Activated naive CD8-positive, alpha-beta T cell (primary cell): ENCODE measurements at regions not wholly inside any gene's neighbourhood (a gene's known extent, or its start where the extent isn't known, plus 50 kb on each side); places are given as distances from the start of the nearest gene placed in this dataset.

Experiments used
- H3K27ac Mint-ChIP-seq: one replicate; pipeline ENCODE4 v1.8.0; 2021; ENCODE audit warnings: mixed read lengths
- H3K27me3 Mint-ChIP-seq: one replicate; pipeline ENCODE4 v1.8.0; 2021; ENCODE audit warnings: mixed read lengths
- H3K36me3 Mint-ChIP-seq: one replicate; pipeline ENCODE4 v1.8.0; 2021; ENCODE audit warnings: mixed read lengths
- H3K4me1 Mint-ChIP-seq: one replicate; pipeline ENCODE4 v1.8.0; 2021; ENCODE audit warnings: low read depth, mixed read lengths
- H3K4me3 Mint-ChIP-seq: one replicate; pipeline ENCODE4 v1.8.0; 2021; ENCODE audit warnings: mild to moderate bottlenecking, mixed read lengths
- H3K9me3 Mint-ChIP-seq: one replicate; pipeline ENCODE4 v1.8.0; 2021; ENCODE audit warnings: low read depth, mixed read lengths

DNA sequence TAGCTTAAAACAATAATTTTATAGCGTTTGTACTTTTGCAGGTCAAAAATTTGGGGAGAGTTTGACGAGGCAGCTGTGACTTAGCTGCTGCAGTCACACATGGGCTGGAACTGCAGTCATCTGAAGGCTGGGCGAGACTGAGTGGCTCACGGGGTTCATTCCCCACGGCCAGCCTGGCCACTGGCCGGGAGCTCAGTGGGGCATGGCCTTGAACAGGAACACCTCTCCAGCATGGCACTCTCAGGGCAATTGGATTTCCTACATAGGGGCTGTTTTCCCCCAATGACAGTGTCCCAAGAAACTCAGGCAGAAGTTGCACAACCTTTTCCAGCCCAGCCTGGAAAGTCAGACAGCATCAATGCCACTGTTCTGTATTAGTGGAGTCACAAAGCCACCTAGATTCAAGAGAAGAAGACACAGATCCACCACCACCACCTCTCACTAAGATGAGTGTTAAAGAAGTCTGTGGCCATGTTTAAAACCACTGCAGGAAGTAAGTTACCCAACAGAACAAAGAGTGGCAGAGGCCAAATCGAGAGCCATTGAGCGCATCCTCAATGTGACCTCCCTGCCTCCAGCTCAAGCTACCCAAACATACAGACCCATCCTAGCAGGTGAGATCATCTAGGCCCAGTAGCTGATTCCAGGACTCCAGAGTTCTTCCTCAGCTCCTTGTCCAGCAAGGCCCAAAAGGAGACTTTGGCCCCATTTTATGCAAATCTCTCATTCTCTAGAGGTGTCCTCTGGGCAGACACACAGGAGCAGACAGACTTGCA is 618.7 kb upstream of the CADM1 start:
- H3K4me1 Mint-ChIP-seq: no peaks in the 10 kb centered on the region
- no peaks in the 10 kb centered on the region for H3K36me3 Mint-ChIP-seq
- H3K4me3 Mint-ChIP-seq: no peak overlapping the region
- peaks cover 2% of the 10 kb centered on the region for H3K27me3 Mint-ChIP-seq
- peaks cover 4% of the 10 kb centered on the region for H3K9me3 Mint-ChIP-seq
- no peak overlapping the region for H3K27ac Mint-ChIP-seq

DNA sequence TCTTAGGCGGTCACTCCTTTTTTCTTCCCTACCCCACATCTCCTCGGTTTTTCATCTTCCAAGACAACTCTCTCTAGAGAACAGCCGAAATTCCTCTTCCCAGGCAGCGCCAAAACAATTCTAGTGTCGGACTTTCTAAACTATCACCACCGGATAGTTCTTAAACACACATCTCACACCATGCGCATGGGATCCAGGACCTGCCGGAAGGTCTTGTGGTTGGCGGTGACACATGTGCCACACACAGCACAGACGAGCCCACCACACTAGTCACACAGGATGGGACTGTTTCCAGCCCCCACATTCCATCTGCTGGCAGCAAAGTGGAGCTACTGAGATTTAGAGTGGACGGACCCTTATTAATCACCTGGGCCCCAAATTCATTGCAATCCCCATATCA is 614.9 kb upstream of the CADM1 start:
- Mint-ChIP-seq H3K4me1 (no peaks in the 10 kb centered on the region), H3K27ac (no peak overlapping the region), H3K27me3 (peaks cover 4% of the 10 kb centered on the region), H3K4me3 (no peak overlapping the region), H3K9me3 (peaks cover 16% of the 10 kb centered on the region), H3K36me3 (no peaks in the 10 kb centered on the region)

DNA sequence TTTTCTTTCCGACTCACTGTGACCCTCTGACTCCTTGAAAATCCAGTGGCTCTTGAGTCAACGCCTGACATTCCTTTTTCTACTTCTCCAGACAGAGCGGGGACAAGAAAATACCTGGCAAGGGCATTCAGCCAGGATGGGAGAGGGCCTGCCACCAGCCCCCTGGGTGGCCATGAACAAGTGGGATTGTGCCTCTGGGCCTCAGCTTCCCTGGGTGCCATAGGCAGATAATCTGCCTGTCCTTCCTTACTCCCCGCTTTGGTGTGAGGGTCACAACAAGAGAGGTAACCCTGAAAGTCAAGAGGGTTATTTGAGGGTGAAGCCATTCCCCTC is 613.9 kb upstream of the CADM1 start:
- no peak overlapping the region for H3K27ac Mint-ChIP-seq
- no peaks in the 10 kb centered on the region for H3K4me1 Mint-ChIP-seq
- no peaks in the 10 kb centered on the region for H3K36me3 Mint-ChIP-seq
- peaks cover 16% of the 10 kb centered on the region for H3K9me3 Mint-ChIP-seq
- peaks cover 4% of the 10 kb centered on the region for H3K27me3 Mint-ChIP-seq
- no peak overlapping the region for H3K4me3 Mint-ChIP-seq

DNA sequence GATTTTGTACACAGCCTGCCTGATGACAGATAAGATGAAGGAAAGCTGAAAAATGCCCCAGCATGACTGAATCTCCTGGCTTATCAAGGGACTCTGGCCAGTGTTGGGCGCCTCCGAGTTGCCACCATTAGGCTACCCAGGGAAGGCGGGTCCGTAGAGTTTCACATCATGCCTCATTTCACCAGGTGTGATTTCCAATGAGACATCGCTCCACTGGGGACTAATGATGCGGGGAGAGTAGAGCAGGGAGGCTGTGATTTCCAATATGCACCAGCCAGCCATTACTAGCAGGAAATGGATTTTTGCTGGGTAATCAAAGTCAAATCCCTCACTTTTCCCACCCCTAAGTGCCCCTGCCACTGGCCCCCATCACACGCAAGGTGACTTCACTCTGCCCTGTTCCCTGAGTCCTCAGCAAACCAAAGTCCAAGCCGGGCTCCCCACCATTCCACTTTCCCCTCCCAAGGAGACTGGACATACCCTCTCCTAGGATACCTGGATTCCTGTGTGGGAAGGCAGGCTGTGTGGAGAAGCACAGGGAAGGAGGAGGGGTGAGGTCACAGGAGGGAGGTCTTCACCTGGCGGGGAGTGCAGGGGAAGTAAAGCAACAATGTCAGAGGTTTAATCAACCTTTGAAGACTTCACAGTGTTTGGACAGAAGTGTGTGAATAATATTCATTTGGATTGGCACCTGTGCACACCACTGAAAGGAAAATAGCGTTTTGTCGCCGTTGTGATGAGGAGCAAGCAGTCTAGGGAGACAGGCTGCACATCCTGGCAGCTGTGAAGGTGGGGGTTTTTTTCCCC is 613.3 kb upstream of the CADM1 start:
- Mint-ChIP-seq H3K4me1 (no peaks in the 10 kb centered on the region), H3K36me3 (no peaks in the 10 kb centered on the region), H3K4me3 (no peak overlapping the region), H3K27ac (no peak overlapping the region), H3K9me3 (peaks cover 16% of the 10 kb centered on the region), H3K27me3 (peaks cover 4% of the 10 kb centered on the region)

DNA sequence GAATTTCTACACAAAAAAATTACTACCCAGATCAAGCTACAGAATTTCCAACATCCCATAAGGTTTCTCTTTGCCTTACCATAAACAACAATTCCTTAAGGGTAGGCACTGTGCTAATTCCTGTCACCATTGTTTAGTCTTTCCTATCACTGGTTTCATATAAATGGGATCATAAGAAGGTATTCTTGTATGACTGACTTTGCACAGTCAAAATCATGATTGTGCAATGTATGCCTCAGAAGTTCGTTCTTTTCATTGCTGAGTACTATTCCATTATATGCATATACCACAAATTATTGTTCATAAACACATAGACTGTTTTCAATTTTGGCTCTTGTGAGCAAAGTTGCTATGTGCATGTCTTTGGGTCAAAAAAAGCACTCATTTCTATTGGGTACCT is 611.6 kb upstream of the CADM1 start:
- Mint-ChIP-seq H3K36me3 (no peaks in the 10 kb centered on the region), H3K27ac (no peak overlapping the region), H3K4me3 (no peak overlapping the region), H3K27me3 (peaks cover 4% of the 10 kb centered on the region), H3K9me3 (peaks cover 20% of the 10 kb centered on the region), H3K4me1 (no peaks in the 10 kb centered on the region)

DNA sequence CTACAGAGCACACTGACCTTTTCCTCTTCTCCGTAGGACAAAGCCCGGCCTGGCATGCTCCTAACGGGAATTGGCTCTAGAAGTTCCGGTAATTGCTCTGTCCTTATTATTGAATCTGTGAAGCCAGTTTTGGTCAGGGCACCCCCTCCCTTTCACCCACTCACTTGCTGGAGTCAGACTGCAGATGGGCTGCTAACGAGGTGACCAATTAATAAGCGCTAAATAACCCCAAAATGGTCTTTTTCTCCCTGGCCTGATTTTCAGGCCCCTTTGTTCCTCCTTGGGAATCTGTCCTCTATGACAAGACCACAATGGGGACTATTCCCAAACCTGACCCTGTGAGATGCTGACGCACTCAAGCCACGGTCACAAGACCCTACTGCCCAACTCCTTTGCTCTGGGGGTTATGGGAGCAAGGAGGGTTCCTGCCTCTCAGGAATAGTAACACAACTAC is 610.0 kb upstream of the CADM1 start:
- Mint-ChIP-seq H3K9me3 (peaks cover 20% of the 10 kb centered on the region), H3K27me3 (peaks cover 4% of the 10 kb centered on the region), H3K27ac (no peak overlapping the region), H3K4me3 (no peak overlapping the region), H3K4me1 (no peaks in the 10 kb centered on the region), H3K36me3 (no peaks in the 10 kb centered on the region)

DNA sequence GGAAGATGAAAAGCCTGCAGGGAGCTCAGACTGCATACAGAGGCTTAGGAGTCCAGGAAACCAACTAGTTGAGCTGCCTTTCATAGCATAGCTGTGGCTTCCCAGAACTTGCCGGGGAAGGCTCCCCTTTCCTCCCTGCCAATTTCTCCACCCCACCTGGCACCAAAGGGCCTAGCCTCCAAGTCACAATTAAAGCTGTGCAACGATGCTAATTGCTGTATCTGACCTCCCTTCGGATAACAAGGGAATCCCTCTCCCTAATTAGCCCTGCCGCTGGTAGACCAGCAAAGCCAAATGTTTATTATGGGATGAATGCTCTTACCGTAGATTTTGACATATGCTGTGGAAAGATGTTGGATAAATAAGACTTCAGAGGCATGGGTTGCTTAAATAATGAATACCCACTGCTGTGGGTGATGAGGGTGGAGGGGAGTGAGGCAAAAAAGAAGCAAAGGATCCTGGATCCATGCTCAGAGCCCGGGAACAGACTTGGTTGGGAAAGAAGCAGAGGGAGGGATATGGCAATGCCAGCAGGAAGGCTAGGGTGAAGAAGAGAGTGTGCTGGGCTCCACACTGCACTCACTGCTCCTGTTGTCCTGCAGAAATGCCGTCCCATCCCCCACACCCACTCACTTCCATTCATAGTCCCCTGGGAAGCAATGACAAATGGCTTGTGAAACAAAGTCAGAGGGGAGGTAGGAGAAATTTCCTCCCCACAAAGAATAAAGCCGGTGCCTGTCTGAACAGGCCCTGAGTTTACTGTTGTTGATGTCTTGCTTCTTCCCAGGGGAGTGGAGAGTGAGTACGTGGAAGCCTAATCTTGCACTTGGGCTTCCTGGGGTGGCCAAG is 608.1 kb upstream of the CADM1 start:
- Mint-ChIP-seq H3K36me3 (no peaks in the 10 kb centered on the region), H3K4me3 (no peak overlapping the region), H3K27ac (no peak overlapping the region), H3K9me3 (peaks cover 16% of the 10 kb centered on the region), H3K27me3 (peaks cover 3% of the 10 kb centered on the region), H3K4me1 (no peaks in the 10 kb centered on the region)

DNA sequence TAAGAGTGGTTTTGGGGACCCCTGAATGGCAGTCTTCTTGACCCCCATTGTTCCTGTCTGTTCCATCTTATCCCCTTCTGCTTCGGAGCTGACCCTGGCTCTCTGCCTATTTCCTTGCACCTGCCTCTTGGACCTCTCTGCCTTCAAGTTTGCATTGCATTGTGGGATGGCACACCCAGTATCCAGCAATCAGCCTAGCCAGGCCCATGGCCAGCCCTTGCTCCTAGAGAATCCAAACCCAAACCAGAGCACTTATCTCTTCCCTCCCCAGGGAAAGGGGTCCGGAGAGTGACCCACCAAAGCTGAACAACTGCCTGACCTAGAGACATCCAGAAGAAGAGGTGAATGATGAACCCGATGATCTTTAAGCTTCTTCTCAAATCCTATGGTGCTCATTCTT is 607.3 kb upstream of the CADM1 start:
- Mint-ChIP-seq H3K27me3 (peaks cover 1% of the 10 kb centered on the region), H3K4me3 (no peak overlapping the region), H3K36me3 (no peaks in the 10 kb centered on the region), H3K27ac (no peak overlapping the region), H3K4me1 (no peaks in the 10 kb centered on the region), H3K9me3 (peaks cover 13% of the 10 kb centered on the region)

DNA sequence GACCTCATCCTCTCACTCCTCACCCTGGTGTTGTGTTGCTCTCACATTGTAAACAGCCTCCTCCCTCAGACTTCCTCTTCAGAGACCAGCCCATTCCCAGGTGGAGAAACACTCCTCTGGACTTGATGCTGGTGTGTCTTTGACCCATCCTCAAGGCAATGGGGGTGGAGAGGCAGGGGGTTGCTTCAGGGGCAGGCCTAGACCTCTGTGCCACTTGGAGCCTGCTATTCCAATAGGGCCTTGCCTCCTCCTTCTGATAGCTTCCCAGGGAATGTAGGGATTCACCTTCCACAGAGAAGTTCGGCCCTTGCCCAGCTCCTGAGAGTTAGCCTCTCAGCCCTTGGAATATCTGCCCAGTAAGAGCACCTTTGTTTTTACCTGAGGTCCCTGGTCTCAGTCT is 606.6 kb upstream of the CADM1 start:
- Mint-ChIP-seq H3K4me1 (no peaks in the 10 kb centered on the region), H3K27me3 (no peaks in the 10 kb centered on the region), H3K4me3 (no peak overlapping the region), H3K9me3 (peaks cover 10% of the 10 kb centered on the region), H3K36me3 (no peaks in the 10 kb centered on the region), H3K27ac (no peak overlapping the region)

DNA sequence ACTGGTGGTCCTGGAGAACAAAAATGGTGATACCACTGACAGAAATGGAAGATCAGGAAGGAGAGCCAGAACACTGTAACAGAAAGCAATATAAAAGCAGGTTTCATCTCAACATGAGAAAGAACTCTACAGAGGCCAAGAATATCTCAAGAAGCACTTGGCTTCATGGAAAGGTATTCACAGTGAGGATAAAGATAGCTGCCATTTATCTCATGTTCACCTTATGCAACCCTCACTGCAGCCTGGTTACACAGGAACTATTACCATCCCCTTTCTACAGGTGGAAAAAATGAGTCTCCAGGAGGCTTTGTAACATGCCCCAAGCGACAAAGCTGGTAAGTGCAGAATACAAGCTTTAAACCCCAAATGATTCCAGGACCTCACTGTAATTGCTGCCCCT is 606.1 kb upstream of the CADM1 start:
- H3K4me3 Mint-ChIP-seq: no peak overlapping the region
- H3K36me3 Mint-ChIP-seq: no peaks in the 10 kb centered on the region
- H3K27me3 Mint-ChIP-seq: no peaks in the 10 kb centered on the region
- no peaks in the 10 kb centered on the region for H3K4me1 Mint-ChIP-seq
- H3K9me3 Mint-ChIP-seq: peaks cover 6% of the 10 kb centered on the region
- no peak overlapping the region for H3K27ac Mint-ChIP-seq

DNA sequence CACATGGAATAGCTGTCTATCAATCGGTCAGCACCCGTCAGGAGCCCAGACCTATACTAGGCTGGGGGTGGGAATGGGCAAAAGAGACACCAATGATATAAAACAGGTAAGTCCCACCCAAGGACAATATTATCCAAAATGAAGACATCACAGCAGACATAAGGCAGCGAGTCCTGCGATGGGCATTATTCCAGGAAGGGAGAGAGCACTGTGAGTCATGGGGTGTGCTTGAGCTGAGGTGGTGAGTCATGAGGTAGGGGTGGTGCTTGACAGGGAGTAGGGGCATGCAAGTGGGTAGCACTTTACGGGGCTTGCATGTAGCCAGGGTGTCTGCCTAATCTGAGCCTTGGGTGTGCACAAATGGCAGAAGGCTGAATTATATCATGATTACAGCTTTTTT is 605.0 kb upstream of the CADM1 start:
- Mint-ChIP-seq H3K4me1 (no peaks in the 10 kb centered on the region), H3K4me3 (no peak overlapping the region), H3K27me3 (no peaks in the 10 kb centered on the region), H3K36me3 (no peaks in the 10 kb centered on the region), H3K9me3 (peaks cover 4% of the 10 kb centered on the region), H3K27ac (no peak overlapping the region)

DNA sequence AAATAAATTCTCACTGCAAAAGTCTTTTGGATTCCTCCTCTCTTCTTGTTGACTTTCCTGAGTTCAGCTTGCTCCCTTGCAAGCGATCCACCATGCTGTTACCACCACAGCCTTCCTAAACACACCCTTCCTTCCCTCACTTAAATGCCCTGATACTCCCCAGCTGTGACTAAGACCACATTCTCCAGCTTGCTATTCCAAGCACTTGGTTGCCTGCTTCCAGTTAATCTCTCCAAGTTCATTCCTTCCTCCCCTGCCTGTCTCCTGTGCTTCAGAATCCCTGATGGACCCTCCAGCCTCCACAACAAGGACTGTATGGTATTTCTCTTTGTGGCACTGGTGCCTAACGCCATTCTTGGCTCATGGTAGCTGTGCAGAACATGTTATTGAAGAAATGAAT is 603.9 kb upstream of the CADM1 start:
- Mint-ChIP-seq H3K27ac (no peak overlapping the region), H3K36me3 (no peaks in the 10 kb centered on the region), H3K4me1 (no peaks in the 10 kb centered on the region), H3K4me3 (no peak overlapping the region), H3K9me3 (peaks cover 4% of the 10 kb centered on the region), H3K27me3 (no peaks in the 10 kb centered on the region)

DNA sequence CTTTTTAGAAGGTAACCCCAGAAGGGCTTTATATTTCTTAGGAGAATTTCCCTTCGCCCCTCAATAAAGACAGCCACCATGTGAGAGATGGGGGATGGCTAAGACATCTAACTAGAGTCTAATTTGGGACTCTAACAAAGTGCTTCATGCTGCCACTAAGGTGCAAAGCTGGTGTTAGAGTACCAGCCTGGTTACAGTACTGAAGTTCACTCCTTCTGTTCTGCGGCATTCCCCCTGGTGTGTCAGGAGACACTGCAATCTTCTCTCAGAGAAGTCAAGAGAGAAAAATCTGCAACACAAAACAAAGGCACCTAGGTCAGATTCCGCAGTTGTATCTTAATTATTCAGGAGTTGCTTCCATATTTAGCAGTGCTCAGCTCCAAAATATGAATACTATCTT is 603.0 kb upstream of the CADM1 start:
- Mint-ChIP-seq H3K9me3 (peaks cover 2% of the 10 kb centered on the region), H3K4me3 (no peak overlapping the region), H3K4me1 (no peaks in the 10 kb centered on the region), H3K36me3 (no peaks in the 10 kb centered on the region), H3K27ac (no peak overlapping the region), H3K27me3 (no peaks in the 10 kb centered on the region)

DNA sequence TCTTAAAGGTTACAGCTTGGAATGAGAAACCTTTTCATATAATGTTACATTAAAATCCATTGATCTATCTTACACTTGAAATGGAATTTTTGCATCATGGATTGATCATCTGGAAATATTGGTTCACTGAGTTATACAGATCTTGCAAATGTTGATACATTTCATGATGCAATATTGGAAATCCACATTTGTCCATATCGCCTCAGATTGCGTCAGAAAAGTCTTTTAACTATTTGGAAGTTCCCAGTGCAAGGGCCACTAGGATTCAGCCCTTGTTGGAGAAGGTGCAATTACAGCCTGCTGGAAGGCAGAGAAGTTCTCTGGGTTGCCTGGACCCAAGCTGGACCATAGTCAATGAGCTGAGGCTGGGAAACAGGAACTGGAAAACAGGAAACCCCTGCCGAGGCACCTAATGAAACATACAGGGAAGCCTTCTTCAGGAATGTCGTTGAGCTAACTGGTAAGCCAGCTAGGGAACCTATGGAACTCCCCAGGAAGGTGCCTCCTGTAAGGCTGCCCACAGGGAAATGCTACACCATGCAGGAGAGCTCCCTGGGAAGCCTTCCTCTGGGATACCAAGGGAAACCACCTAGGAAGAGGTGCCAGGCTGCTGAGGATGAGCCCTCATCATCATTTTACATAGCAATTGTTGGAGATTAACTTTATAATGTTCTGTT is 600.4 kb upstream of the CADM1 start:
- H3K27ac Mint-ChIP-seq: no peak overlapping the region
- no peak overlapping the region for H3K4me3 Mint-ChIP-seq
- no peaks in the 10 kb centered on the region for H3K36me3 Mint-ChIP-seq
- H3K4me1 Mint-ChIP-seq: no peaks in the 10 kb centered on the region
- no peaks in the 10 kb centered on the region for H3K9me3 Mint-ChIP-seq
- H3K27me3 Mint-ChIP-seq: no peaks in the 10 kb centered on the region

DNA sequence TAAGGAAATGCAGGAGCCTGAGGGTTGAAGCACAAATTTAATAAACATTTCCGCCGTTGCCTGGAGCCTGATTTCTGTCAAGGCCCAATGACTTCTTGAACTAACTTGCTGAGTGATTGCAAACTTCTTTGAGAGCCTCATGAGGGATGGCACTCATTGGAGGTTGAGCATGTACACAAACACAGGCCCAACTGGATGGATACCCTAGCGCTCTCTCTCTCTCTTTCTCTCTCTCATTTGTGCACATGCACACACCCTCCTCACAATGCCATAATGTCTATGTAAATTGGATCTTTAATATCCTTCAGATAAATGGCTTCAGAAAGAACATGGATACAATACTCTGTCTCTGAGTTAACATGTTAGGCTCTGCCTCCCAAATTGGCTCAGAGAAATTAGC is 597.7 kb upstream of the CADM1 start:
- Mint-ChIP-seq H3K27me3 (no peaks in the 10 kb centered on the region), H3K4me3 (no peak overlapping the region), H3K4me1 (no peaks in the 10 kb centered on the region), H3K27ac (no peak overlapping the region), H3K36me3 (no peaks in the 10 kb centered on the region), H3K9me3 (no peaks in the 10 kb centered on the region)
